ENCODE measurements at regions not wholly inside any gene's neighbourhood (a gene's known extent, or its start where the extent isn't known, plus 50 kb on each side); places are given as distances from the start of the nearest gene placed in this dataset.
"Not testable (repeated sequence)": the region's sequence is repeated elsewhere in the genome, so short reads cannot be mapped to it uniquely, and the experiment has no call there.

DNA sequence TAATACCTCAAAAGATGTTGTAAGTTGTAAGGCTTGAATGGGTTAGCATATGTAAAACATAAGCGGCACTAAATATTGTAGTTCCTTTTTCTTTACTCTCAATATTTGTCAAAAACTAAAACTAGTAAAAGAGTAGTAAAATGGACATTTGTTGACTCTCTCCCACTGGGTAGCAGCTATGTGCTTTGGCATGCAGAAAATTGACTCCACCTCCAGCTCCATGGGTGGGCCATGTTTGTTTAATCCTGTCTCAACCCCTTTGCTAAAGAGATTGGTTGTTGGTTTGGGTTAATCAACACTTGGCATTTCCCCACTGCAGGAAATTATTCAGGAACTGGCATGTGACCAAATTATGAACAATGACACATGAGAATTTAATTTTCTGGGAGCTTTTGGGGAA is 114.8 kb downstream of the EOMES start:
- no peaks in the 10 kb centered on the region for H3K36me3 ChIP-seq (ENCODE audit: control insufficient read depth in 2 of 2, insufficient read depth in 1 of 2, low read length in 2 of 2)
- no peak overlapping the region for H3K27ac ChIP-seq (ENCODE audit: extremely low read depth, low read depth, low read length)
- ChIA-PET POLR2A (no interaction called here), CTCF (no interaction called here)
- no peaks in the 10 kb centered on the region for H3K9me3 ChIP-seq (ENCODE audit: control insufficient read depth, insufficient read depth, low read depth, low read length)
- no peaks in the 10 kb centered on the region for H3K4me1 ChIP-seq (ENCODE audit: control insufficient read depth, insufficient read depth, low read length)
- H3K4me3 ChIP-seq (ENCODE audit: low read depth, low read length): no peak overlapping the region
- TF ChIP-seq ZNF37A (tag by site-specific recombination; IDR thresholded peaks at IDR 0.05) (no peak), ZNF488 (tag by site-specific recombination; IDR thresholded peaks at IDR 0.05) (no peak), ZNF660 (tag by site-specific recombination; IDR thresholded peaks at IDR 0.05) (no peak), ZNF791 (tag by site-specific recombination; IDR thresholded peaks at IDR 0.05) (no peak)

- Histone ChIP-seq H3K36me3 (ENCODE audit: control insufficient read depth in 2 of 2, insufficient read depth in 1 of 2, low read length in 2 of 2) (no peaks in the 10 kb centered on the region), H3K9me3 (ENCODE audit: control insufficient read depth, insufficient read depth, low read depth, low read length) (no peaks in the 10 kb centered on the region), H3K27ac (ENCODE audit: extremely low read depth, low read depth, low read length) (no peak overlapping the region), H3K4me1 (ENCODE audit: control insufficient read depth, insufficient read depth, low read length) (no peaks in the 10 kb centered on the region), H3K4me3 (ENCODE audit: low read depth, low read length) (no peak overlapping the region)
- ChIA-PET POLR2A (no interaction called here), CTCF (no interaction called here)
- TF ChIP-seq ZNF707 (tag by site-specific recombination; IDR thresholded peaks at IDR 0.05) (no peak), KLF7 (tag by site-specific recombination; IDR thresholded peaks at IDR 0.05; ENCODE audit: borderline replicate concordance) (no peak), ZNF670 (tag by site-specific recombination; IDR thresholded peaks at IDR 0.05; ENCODE audit: low read depth) (no peak), CTCF (tag by site-specific recombination; IDR thresholded peaks at IDR 0.05) (no peak), ZNF561 (tag by site-specific recombination; IDR thresholded peaks at IDR 0.05; ENCODE audit: borderline replicate concordance) (no peak), SETDB1 (IDR thresholded peaks at IDR 0.05; ENCODE audit: insufficient read length, low read length) (no peak), ZIC2 (tag by site-specific recombination; IDR thresholded peaks at IDR 0.05) (no peak), ZBTB17 (tag by site-specific recombination; IDR thresholded peaks at IDR 0.05) (no peak), ZNF155 (tag by site-specific recombination; IDR thresholded peaks at IDR 0.05) (no peak), ZNF777 (tag by site-specific recombination; IDR thresholded peaks at IDR 0.05; ENCODE audit: borderline replicate concordance) (no peak), ZNF350 (tag by site-specific recombination; IDR thresholded peaks at IDR 0.05) (no peak), MZF1 (tag by site-specific recombination; IDR thresholded peaks at IDR 0.05; ENCODE audit: borderline replicate concordance) (no peak)
- TF ChIP-seq, protein P1, sequence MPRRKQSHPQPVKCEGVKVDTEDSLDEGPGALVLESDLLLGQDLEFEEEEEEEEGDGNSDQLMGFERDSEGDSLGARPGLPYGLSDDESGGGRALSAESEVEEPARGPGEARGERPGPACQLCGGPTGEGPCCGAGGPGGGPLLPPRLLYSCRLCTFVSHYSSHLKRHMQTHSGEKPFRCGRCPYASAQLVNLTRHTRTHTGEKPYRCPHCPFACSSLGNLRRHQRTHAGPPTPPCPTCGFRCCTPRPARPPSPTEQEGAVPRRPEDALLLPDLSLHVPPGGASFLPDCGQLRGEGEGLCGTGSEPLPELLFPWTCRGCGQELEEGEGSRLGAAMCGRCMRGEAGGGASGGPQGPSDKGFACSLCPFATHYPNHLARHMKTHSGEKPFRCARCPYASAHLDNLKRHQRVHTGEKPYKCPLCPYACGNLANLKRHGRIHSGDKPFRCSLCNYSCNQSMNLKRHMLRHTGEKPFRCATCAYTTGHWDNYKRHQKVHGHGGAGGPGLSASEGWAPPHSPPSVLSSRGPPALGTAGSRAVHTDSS (tag by site-specific recombination; IDR thresholded peaks at IDR 0.05): no peak
Measured at GRCh38 chr3:27606537-27606936, 115.6 kb downstream of the EOMES start.

GRCh38 chr3:27601311-27601710 is 117.1 kb upstream of the SLC4A7 start:
- H3K9me3 ChIP-seq (ENCODE audit: control insufficient read depth, insufficient read depth, low read depth, low read length); H3K27ac ChIP-seq (ENCODE audit: extremely low read depth, low read depth, low read length); H3K36me3 ChIP-seq (ENCODE audit: control insufficient read depth in 2 of 2, insufficient read depth in 1 of 2, low read length in 2 of 2); H3K4me3 ChIP-seq (ENCODE audit: low read depth, low read length); POLR2A ChIA-PET; CTCF ChIA-PET; H3K4me1 ChIP-seq (ENCODE audit: control insufficient read depth, insufficient read depth, low read length): not testable (repeated sequence)

DNA sequence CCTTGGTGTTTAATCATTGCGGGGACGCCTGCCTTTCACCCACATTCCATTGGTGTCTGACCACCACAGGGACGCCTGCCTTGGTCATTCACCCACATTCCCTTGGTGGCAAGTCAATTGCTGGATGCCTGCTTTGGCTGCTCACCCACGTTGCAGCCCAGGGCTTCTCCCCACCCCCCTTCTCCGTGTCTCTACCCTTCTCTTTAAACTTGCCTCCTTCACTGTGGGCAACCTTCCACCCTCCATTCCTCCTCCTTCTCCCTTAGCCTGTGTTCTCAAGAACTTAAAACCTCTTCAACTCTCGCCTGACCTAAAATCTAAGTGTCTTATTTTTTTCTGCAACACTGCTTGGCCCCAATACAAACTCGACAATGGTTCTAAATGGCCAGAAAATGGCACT is 115.6 kb upstream of the SLC4A7 start:
- H3K36me3 ChIP-seq (ENCODE audit: control insufficient read depth in 2 of 2, insufficient read depth in 1 of 2, low read length in 2 of 2); POLR2A ChIA-PET; CTCF ChIA-PET; H3K27ac ChIP-seq (ENCODE audit: extremely low read depth, low read depth, low read length); H3K4me3 ChIP-seq (ENCODE audit: low read depth, low read length); H3K9me3 ChIP-seq (ENCODE audit: control insufficient read depth, insufficient read depth, low read depth, low read length); H3K4me1 ChIP-seq (ENCODE audit: control insufficient read depth, insufficient read depth, low read length): not testable (repeated sequence)

All from HEK293 (cell line).